PC-3 (cell line): ENCODE measurements at regions not wholly inside any gene's neighbourhood (a gene's known extent, or its start where the extent isn't known, plus 50 kb on each side); places are given as distances from the start of the nearest gene placed in this dataset.

Source experiments
- ATAC-seq: fragments of 200-7000 bp; cut with Tn5 transposase; 2 replicates; pipeline ENCODE4 v1.9.1; 2020; ENCODE audit warnings: mild to moderate bottlenecking, moderate library complexity
- BruUV-seq: library from RNA; stranded (reverse); fragments of 400-500 nt; replicated peaks from 2 replicates; lab custom pipeline; 2021; lab: Mats Ljungman, UMichigan
- CTCF ChIA-PET: fragments of 300-600 bp; sonication (Branson Sonifier 250); formaldehyde crosslinking; loops from one replicate; lab custom pipeline; 2022; ENCODE audit warnings: antibody characterized with exemption; lab: Charles Lee
- POLR2A ChIA-PET: fragments of 300-600 bp; sonication (Branson Sonifier 250); formaldehyde crosslinking; loops from one replicate; lab custom pipeline; 2022; ENCODE audit warnings: antibody characterized with exemption; ENCODE audit not compliant: unreplicated experiment; lab: Charles Lee
- DNase-seq: peaks from one replicate; pipeline ENCODE4 v3.0.0-alpha.2; 2015
- H2AFZ ChIP-seq: fragments of 300-600 bp; sonication (generic); 2 replicates; pipeline ENCODE4 v1.6.0; 2016; ENCODE audit warnings: antibody characterized with exemption, low read length
- H3F3A ChIP-seq: fragments of 300-600 bp; sonication (generic); one replicate; pipeline ENCODE4 v1.6.0; 2017; ENCODE audit warnings: antibody characterized with exemption, low read length, control low read depth, mild to moderate bottlenecking; ENCODE audit not compliant: unreplicated experiment
- H3K27ac ChIP-seq: fragments of 300-600 bp; sonication (generic); 2 replicates; pipeline ENCODE4 v1.5.1; 2016; ENCODE audit warnings: mild to moderate bottlenecking, low read length
- H3K27me3 ChIP-seq: fragments of 300-600 bp; sonication (generic); 2 replicates; pipeline ENCODE4 v1.6.1; 2016; ENCODE audit warnings: low read length, mixed read lengths
- H3K36me3 ChIP-seq: fragments of 300-600 bp; sonication (generic); 2 replicates; pipeline ENCODE4 v1.6.1; 2016; ENCODE audit warnings: low read depth, mixed run types, low read length, mixed read lengths
- H3K4me1 ChIP-seq: fragments of 300-600 bp; sonication (generic); 2 replicates; pipeline ENCODE4 v1.5.1; 2016; ENCODE audit warnings: low read length; ENCODE audit not compliant: insufficient read depth
- H3K4me2 ChIP-seq: fragments of 300-600 bp; sonication (generic); 2 replicates; pipeline ENCODE4 v1.6.0; 2016; ENCODE audit warnings: low read length
- H3K4me3 ChIP-seq: fragments of 300-600 bp; sonication (generic); 2 replicates; pipeline ENCODE4 v1.5.1; 2016; ENCODE audit warnings: mild to moderate bottlenecking, low read length, mixed read lengths
- H3K79me2 ChIP-seq: fragments of 300-600 bp; sonication (generic); 2 replicates; pipeline ENCODE4 v1.6.1; 2017; ENCODE audit warnings: low read length, mixed read lengths
- H3K9ac ChIP-seq: fragments of 300-600 bp; sonication (generic); 2 replicates; pipeline ENCODE4 v1.6.0; 2016; ENCODE audit warnings: mild to moderate bottlenecking, low read length
- H3K9me2 ChIP-seq: fragments of 300-600 bp; sonication (generic); replicated peaks from 2 replicates; pipeline ENCODE4 v1.6.1; 2016; ENCODE audit warnings: mixed run types, low read length, mixed read lengths
- H3K9me3 ChIP-seq: fragments of 300-600 bp; sonication (generic); 2 replicates; pipeline ENCODE4 v1.6.1; 2016; ENCODE audit warnings: low read length, mixed read lengths
- H4K20me1 ChIP-seq: fragments of 300-600 bp; sonication (generic); 2 replicates; pipeline ENCODE4 v1.6.1; 2016; ENCODE audit warnings: low read length, mixed read lengths
- CTCF ChIP-seq: fragments of 300-600 bp; sonication (generic); conservative IDR thresholded peaks from 2 replicates; pipeline ENCODE4 v1.5.1; 2017; ENCODE audit warnings: antibody characterized with exemption, low read depth, mild to moderate bottlenecking, low read length
- EZH2 ChIP-seq: fragments of 300-600 bp; sonication (generic); IDR thresholded peaks from one replicate; pipeline ENCODE4 v1.6.1; 2017; ENCODE audit warnings: antibody characterized with exemption, mild to moderate bottlenecking, low read length; ENCODE audit not compliant: unreplicated experiment
- EZH2phosphoT487 ChIP-seq: fragments of 300-600 bp; sonication (generic); IDR thresholded peaks from 2 replicates; pipeline ENCODE4 v1.6.1; 2018; ENCODE audit warnings: mild to moderate bottlenecking, antibody characterized with exemption, low read length, borderline replicate concordance
- intact Hi-C: fragments of 100-400 bp; cut with micrococcal nuclease; formaldehyde crosslinking; loops from 2 replicates; pipeline ENCODE4 v1.9.0; 2023

GRCh38 chr7:42534441-42534840 is 297.4 kb upstream of the GLI3 start:
- H3K79me2 ChIP-seq = no peaks in the 10 kb centered on the region
- no TSS peak for BruUV-seq
- H3K4me3 ChIP-seq = no peak overlapping the region
- H3K36me3 ChIP-seq = no peaks in the 10 kb centered on the region
- no peak overlapping the region for H2AFZ ChIP-seq
- ChIA-PET CTCF (no interaction called here), POLR2A (no interaction called here)
- no peaks in the 10 kb centered on the region for H3K27me3 ChIP-seq
- H3K9ac ChIP-seq = no peak overlapping the region
- no peak overlapping the region for H3K27ac ChIP-seq
- no peaks in the 10 kb centered on the region for H4K20me1 ChIP-seq
- no peaks in the 10 kb centered on the region for H3K4me1 ChIP-seq
- ATAC-seq (no peak), DNase-seq (no peak)
- no peaks in the 10 kb centered on the region for H3K9me3 ChIP-seq
- H3F3A ChIP-seq = no peaks in the 10 kb centered on the region
- intact Hi-C loops = no loop called here
- H3K4me2 ChIP-seq = no peak overlapping the region
- TF ChIP-seq EZH2phosphoT487 (no peak), CTCF (no peak), EZH2 (no peak)
- no peaks in the 10 kb centered on the region for H3K9me2 ChIP-seq

- no peaks in the 10 kb centered on the region for H3K9me3 ChIP-seq
- no peak overlapping the region for H2AFZ ChIP-seq
- no peaks in the 10 kb centered on the region for H3K36me3 ChIP-seq
- ChIA-PET CTCF (no interaction called here), POLR2A (no interaction called here)
- H3F3A ChIP-seq = no peaks in the 10 kb centered on the region
- H3K4me2 ChIP-seq = no peak overlapping the region
- DNase-seq (no peak), ATAC-seq (no peak)
- intact Hi-C loops = no loop called here
- no peak overlapping the region for H3K4me3 ChIP-seq
- no peaks in the 10 kb centered on the region for H3K79me2 ChIP-seq
- TF ChIP-seq CTCF (no peak), EZH2phosphoT487 (no peak), EZH2 (no peak)
- H3K4me1 ChIP-seq = no peaks in the 10 kb centered on the region
- no TSS peak for BruUV-seq
- no peaks in the 10 kb centered on the region for H4K20me1 ChIP-seq
- H3K9me2 ChIP-seq = no peaks in the 10 kb centered on the region
- no peak overlapping the region for H3K27ac ChIP-seq
- H3K27me3 ChIP-seq = no peaks in the 10 kb centered on the region
- no peak overlapping the region for H3K9ac ChIP-seq
Measured at GRCh38 chr7:42527004-42527403, 290.0 kb upstream of the GLI3 start.

GRCh38 chr7:42522227-42522991 is 285.4 kb upstream of the GLI3 start:
- Histone ChIP-seq H3K4me2 (no peak overlapping the region), H3K9ac (no peak overlapping the region), H3K4me1 (no peaks in the 10 kb centered on the region), H2AFZ (no peak overlapping the region), H3K27me3 (no peaks in the 10 kb centered on the region), H3K27ac (no peak overlapping the region), H3K9me2 (no peaks in the 10 kb centered on the region), H3K79me2 (no peaks in the 10 kb centered on the region), H3K4me3 (no peak overlapping the region), H3K9me3 (no peaks in the 10 kb centered on the region), H3K36me3 (no peaks in the 10 kb centered on the region), H4K20me1 (no peaks in the 10 kb centered on the region), H3F3A (no peaks in the 10 kb centered on the region)
- ChIA-PET POLR2A (no interaction called here), CTCF (no interaction called here)
- DNase-seq = no peak
- BruUV-seq = no TSS peak
- no peak for ATAC-seq
- intact Hi-C loops = no loop called here
- TF ChIP-seq EZH2phosphoT487 (no peak), EZH2 (no peak), CTCF (no peak)
